Activated CD8-positive, alpha-beta T cell treated with anti-CD3 and anti-CD28 coated beads for 36 hours (primary cell): ENCODE measurements at regions not wholly inside any gene's neighbourhood (a gene's known extent, or its start where the extent isn't known, plus 50 kb on each side); places are given as distances from the start of the nearest gene placed in this dataset.

ENCODE experiments used
- ATAC-seq: fragments of 200-7000 bp; cut with Tn5 transposase; one replicate; pipeline ENCODE4 v1.10.0; 2021; ENCODE audit warnings: mild to moderate bottlenecking, moderate library complexity
- CTCF ChIA-PET: fragments of 350-600 bp; sonication (Branson Sonifier 250); formaldehyde crosslinking; loops from one replicate; lab custom pipeline; 2021; ENCODE audit warnings: antibody characterized with exemption; lab: Charles Lee
- POLR2A ChIA-PET: fragments of 350-600 bp; sonication (Branson Sonifier 250); formaldehyde crosslinking; loops from one replicate; lab custom pipeline; 2021; ENCODE audit warnings: antibody characterized with exemption; lab: Charles Lee
- DNase-seq: peaks from one replicate; pipeline ENCODE4 v3.0.0-alpha.2; 2020
- H3K27ac Mint-ChIP-seq: one replicate; pipeline ENCODE4 v1.8.0; 2021; ENCODE audit warnings: mild to moderate bottlenecking, mixed read lengths
- H3K27me3 Mint-ChIP-seq: one replicate; pipeline ENCODE4 v1.8.0; 2021; ENCODE audit warnings: mixed read lengths
- H3K36me3 Mint-ChIP-seq: one replicate; pipeline ENCODE4 v1.8.0; 2021; ENCODE audit warnings: low read depth, mixed read lengths
- H3K4me1 Mint-ChIP-seq: one replicate; pipeline ENCODE4 v1.8.0; 2021; ENCODE audit warnings: low read depth, mixed read lengths
- H3K4me3 Mint-ChIP-seq: one replicate; pipeline ENCODE4 v1.8.0; 2021; ENCODE audit warnings: mild to moderate bottlenecking, moderate library complexity, mixed read lengths
- H3K9me3 Mint-ChIP-seq: one replicate; pipeline ENCODE4 v1.8.0; 2021; ENCODE audit warnings: mixed read lengths
- intact Hi-C: fragments of 100-400 bp; cut with micrococcal nuclease; formaldehyde crosslinking; loops from one replicate; pipeline ENCODE4 v1.10.0; 2022
- TF ChIP-seq, protein P1 (sequence below): fragments of 200-600 bp; IDR thresholded peaks from one replicate; pipeline ENCODE4 v1.8.0; 2022; ENCODE audit warnings: antibody characterized with exemption, mild to moderate bottlenecking

GRCh38 chr21:41559658-41560631, 52.0 kb upstream of the TMPRSS2 start:
- CTCF ChIA-PET, result interaction anchor here (1.1 kb wide), 1 partner anchor 277 kb away, joined by 3 read pairs; no protein-coding TSS in a partner anchor
- no peaks in the 10 kb centered on the region for H3K9me3 Mint-ChIP-seq
- no peak overlapping the region for H3K4me3 Mint-ChIP-seq
- no peak overlapping the region for H3K27ac Mint-ChIP-seq
- no peaks in the 10 kb centered on the region for H3K36me3 Mint-ChIP-seq
- ATAC-seq, result peak; percentile 76
- POLR2A ChIA-PET, result no interaction called here
- H3K27me3 Mint-ChIP-seq, result peaks cover 10% of the 10 kb centered on the region
- DNase-seq, result peak; percentile 29
- intact Hi-C loops, result no loop called here
- peaks cover 6% of the 10 kb centered on the region for H3K4me1 Mint-ChIP-seq
- TF ChIP-seq, protein P1, sequence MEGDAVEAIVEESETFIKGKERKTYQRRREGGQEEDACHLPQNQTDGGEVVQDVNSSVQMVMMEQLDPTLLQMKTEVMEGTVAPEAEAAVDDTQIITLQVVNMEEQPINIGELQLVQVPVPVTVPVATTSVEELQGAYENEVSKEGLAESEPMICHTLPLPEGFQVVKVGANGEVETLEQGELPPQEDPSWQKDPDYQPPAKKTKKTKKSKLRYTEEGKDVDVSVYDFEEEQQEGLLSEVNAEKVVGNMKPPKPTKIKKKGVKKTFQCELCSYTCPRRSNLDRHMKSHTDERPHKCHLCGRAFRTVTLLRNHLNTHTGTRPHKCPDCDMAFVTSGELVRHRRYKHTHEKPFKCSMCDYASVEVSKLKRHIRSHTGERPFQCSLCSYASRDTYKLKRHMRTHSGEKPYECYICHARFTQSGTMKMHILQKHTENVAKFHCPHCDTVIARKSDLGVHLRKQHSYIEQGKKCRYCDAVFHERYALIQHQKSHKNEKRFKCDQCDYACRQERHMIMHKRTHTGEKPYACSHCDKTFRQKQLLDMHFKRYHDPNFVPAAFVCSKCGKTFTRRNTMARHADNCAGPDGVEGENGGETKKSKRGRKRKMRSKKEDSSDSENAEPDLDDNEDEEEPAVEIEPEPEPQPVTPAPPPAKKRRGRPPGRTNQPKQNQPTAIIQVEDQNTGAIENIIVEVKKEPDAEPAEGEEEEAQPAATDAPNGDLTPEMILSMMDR, result no peak

- H3K36me3 Mint-ChIP-seq, result no peaks in the 10 kb centered on the region
- no peak overlapping the region for H3K4me3 Mint-ChIP-seq
- ChIA-PET CTCF (interaction anchor here (0.6 kb wide), 1 partner anchor 450 kb away, joined by 3 read pairs; no protein-coding TSS in a partner anchor), POLR2A (no interaction called here)
- intact Hi-C loops, result no loop called here
- DNase-seq, result no peak
- no peak overlapping the region for H3K27ac Mint-ChIP-seq
- TF ChIP-seq, protein P1, result no peak
- peaks cover 9% of the 10 kb centered on the region for H3K27me3 Mint-ChIP-seq
- peaks cover 5% of the 10 kb centered on the region for H3K4me1 Mint-ChIP-seq
- H3K9me3 Mint-ChIP-seq, result no peaks in the 10 kb centered on the region
- ATAC-seq, result no peak
Observed at GRCh38 chr21:41558842-41559241, 50.9 kb upstream of the TMPRSS2 start.

- Mint-ChIP-seq H3K36me3 (no peaks in the 10 kb centered on the region), H3K27me3 (peaks cover 8% of the 10 kb centered on the region), H3K9me3 (no peaks in the 10 kb centered on the region), H3K4me3 (no peak overlapping the region), H3K4me1 (peaks cover 5% of the 10 kb centered on the region), H3K27ac (no peak overlapping the region)
- DNase-seq (no peak), ATAC-seq (no peak)
- TF ChIP-seq, protein P1, result no peak
- CTCF ChIA-PET, result no interaction called here
- POLR2A ChIA-PET, result no interaction called here
- intact Hi-C loops, result no loop called here
Observed at GRCh38 chr21:41557884-41558283, 49.9 kb upstream of the TMPRSS2 start.
